ENCODE measurements at regions not wholly inside any gene's neighbourhood (a gene's known extent, or its start where the extent isn't known, plus 50 kb on each side); places are given as distances from the start of the nearest gene placed in this dataset.
A peak's percentile ranks its signal among the peaks of the same experiment; 100 is the strongest.

DNA sequence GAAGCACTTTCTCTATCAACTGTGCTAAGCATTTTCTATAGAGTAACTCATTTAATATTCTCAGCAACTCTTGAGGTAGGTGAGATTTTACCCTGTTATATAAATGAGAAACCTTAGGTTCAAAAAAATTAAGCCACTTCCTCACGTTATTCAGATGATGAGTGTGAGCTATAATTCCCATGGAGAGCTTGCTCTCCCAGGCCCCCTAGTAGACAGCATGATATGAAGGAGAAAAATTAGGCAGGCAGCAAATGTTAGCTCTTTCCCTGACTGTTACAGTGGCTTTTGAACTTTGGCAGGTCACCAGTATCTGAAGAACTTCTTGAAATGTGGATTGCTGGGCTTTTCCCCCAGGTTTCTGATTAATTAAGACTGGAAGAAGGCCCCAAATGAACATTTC is 753.1 kb downstream of the NCAM2 start:
- Histone ChIP-seq H3K27me3 (ENCODE audit: insufficient read depth, insufficient read length) (no peaks in the 10 kb centered on the region), H3K4me1 (ENCODE audit: insufficient read depth, insufficient read length) (no peaks in the 10 kb centered on the region), H3K9ac (ENCODE audit: insufficient read length, low read depth) (no peak overlapping the region), H3K4me3 (ENCODE audit: insufficient read length, low read depth) (no peak overlapping the region), H3K36me3 (ENCODE audit: insufficient read depth, insufficient read length, low read length) (no peaks in the 10 kb centered on the region), H3K9me3 (ENCODE audit: insufficient read depth, low read length) (no peaks in the 10 kb centered on the region)
- no peak for TF ChIP-seq ZNF274 (IDR thresholded peaks at IDR 0.05; ENCODE audit: low read depth, low read length)
- peak; percentile 18 for DNase-seq (ENCODE audit: low read depth, low spot score)

DNA sequence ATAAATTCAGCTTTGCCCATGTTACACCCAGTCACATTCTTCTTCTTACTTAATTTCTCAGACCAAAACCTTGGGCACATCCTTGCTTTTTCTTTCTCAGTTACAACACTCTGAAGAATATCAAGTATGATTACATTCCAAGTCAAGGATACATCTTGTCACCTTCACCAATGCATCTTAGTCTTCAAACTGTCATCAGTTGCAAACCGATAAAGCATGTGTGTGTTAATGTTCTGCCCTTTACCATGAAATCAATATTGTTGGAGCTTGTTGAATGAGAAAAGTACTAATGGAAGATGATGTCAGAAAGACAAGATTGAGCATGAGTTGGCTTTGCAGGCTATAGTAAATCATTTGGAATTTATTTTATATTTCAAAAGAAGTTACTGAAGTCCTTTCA is 764.6 kb downstream of the NCAM2 start:
- no peaks in the 10 kb centered on the region for H3K9me3 ChIP-seq (ENCODE audit: insufficient read depth, low read length)
- no peaks in the 10 kb centered on the region for H3K4me1 ChIP-seq (ENCODE audit: insufficient read depth, insufficient read length)
- TF ChIP-seq ZNF274 (IDR thresholded peaks at IDR 0.05; ENCODE audit: low read depth, low read length), result no peak
- TF ChIP-seq SUZ12 (IDR thresholded peaks at IDR 0.05; ENCODE audit: extremely low read depth, insufficient read depth, insufficient read length), result no peak
- TF ChIP-seq YY1 (IDR thresholded peaks at IDR 0.05; ENCODE audit: insufficient read depth, insufficient read length), result no peak
- H3K4me3 ChIP-seq (ENCODE audit: insufficient read length, low read depth), result no peak overlapping the region
- no peak for DNase-seq (ENCODE audit: low read depth, low spot score)
- H3K9ac ChIP-seq (ENCODE audit: insufficient read length, low read depth), result no peak overlapping the region
- no peaks in the 10 kb centered on the region for H3K27me3 ChIP-seq (ENCODE audit: insufficient read depth, insufficient read length)
- no peaks in the 10 kb centered on the region for H3K36me3 ChIP-seq (ENCODE audit: insufficient read depth, insufficient read length, low read length)

DNA sequence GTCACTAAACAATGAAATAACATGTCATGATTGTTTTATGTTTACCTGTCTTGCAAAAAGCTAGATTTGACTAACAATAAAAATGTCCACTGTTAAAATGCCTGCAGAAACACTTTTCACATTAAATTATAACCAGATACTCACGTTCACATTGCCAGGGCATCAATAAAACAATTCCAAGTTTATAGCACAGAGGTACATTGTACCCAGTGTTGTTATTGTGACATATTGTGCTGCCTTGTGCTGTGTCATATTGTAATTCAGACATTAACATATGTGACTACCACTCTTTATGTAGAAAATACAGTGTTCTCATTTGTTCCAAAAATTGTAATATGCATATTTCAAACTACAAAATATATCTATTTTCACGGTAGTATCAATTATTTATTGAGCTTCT is 766.1 kb downstream of the NCAM2 start:
- H3K36me3 ChIP-seq (ENCODE audit: insufficient read depth, insufficient read length, low read length), result no peaks in the 10 kb centered on the region
- H3K9me3 ChIP-seq (ENCODE audit: insufficient read depth, low read length), result no peaks in the 10 kb centered on the region
- TF ChIP-seq SUZ12 (IDR thresholded peaks at IDR 0.05; ENCODE audit: extremely low read depth, insufficient read depth, insufficient read length) (no peak), YY1 (IDR thresholded peaks at IDR 0.05; ENCODE audit: insufficient read depth, insufficient read length) (no peak), ZNF274 (IDR thresholded peaks at IDR 0.05; ENCODE audit: low read depth, low read length) (no peak)
- H3K4me1 ChIP-seq (ENCODE audit: insufficient read depth, insufficient read length), result no peaks in the 10 kb centered on the region
- no peak overlapping the region for H3K9ac ChIP-seq (ENCODE audit: insufficient read length, low read depth)
- no peak for DNase-seq (ENCODE audit: low read depth, low spot score)
- H3K4me3 ChIP-seq (ENCODE audit: insufficient read length, low read depth), result no peak overlapping the region
- no peaks in the 10 kb centered on the region for H3K27me3 ChIP-seq (ENCODE audit: insufficient read depth, insufficient read length)

DNA sequence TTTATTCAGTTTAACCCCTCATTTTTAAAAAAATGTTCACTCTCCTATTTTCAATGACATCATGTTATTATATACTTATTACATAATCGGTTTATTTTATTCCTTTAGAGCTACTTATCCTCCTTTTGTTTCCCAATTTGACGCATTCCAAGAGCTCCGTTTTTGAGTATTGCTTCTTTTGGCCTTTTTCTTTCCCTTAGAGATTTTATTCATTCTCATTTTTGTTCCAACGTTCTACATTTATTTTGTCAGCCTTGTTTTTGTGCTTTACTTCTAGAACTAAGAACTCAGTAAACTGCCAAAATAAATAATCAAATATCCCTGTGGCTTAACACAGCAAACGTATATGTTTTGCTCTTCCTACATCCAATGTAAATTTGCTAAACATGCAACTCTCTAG is 769.1 kb downstream of the NCAM2 start:
- Histone ChIP-seq H3K4me1 (ENCODE audit: insufficient read depth, insufficient read length) (no peaks in the 10 kb centered on the region), H3K4me3 (ENCODE audit: insufficient read length, low read depth) (no peak overlapping the region), H3K9ac (ENCODE audit: insufficient read length, low read depth) (no peak overlapping the region), H3K27me3 (ENCODE audit: insufficient read depth, insufficient read length) (no peaks in the 10 kb centered on the region), H3K9me3 (ENCODE audit: insufficient read depth, low read length) (no peaks in the 10 kb centered on the region), H3K36me3 (ENCODE audit: insufficient read depth, insufficient read length, low read length) (no peaks in the 10 kb centered on the region)
- no peak for DNase-seq (ENCODE audit: low read depth, low spot score)
- TF ChIP-seq ZNF274 (IDR thresholded peaks at IDR 0.05; ENCODE audit: low read depth, low read length), result no peak
- TF ChIP-seq YY1 (IDR thresholded peaks at IDR 0.05; ENCODE audit: insufficient read depth, insufficient read length), result no peak
- no peak for TF ChIP-seq SUZ12 (IDR thresholded peaks at IDR 0.05; ENCODE audit: extremely low read depth, insufficient read depth, insufficient read length)

DNA sequence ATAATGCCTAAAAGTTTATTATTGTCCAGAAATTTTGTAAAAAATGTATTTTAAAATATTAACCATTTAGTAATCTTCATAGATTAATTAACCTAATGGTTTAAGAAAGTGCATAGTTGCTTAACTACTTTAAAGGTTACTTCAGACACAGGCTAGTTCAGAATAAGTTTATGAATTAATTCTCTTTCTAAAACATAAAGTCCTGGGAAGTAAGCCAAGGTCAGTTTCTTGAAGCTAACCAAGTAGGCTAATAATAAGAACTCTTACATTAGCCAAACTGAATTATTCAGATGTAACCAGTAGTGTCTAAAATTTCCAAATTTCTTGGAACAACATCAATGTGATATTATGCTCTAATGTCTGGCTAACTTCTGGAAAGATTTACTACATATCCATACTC is 790.4 kb downstream of the NCAM2 start:
- H3K9ac ChIP-seq (ENCODE audit: insufficient read length, low read depth), result no peak overlapping the region
- TF ChIP-seq YY1 (IDR thresholded peaks at IDR 0.05; ENCODE audit: insufficient read depth, insufficient read length), result no peak
- no peak for TF ChIP-seq SUZ12 (IDR thresholded peaks at IDR 0.05; ENCODE audit: extremely low read depth, insufficient read depth, insufficient read length)
- TF ChIP-seq ZNF274 (IDR thresholded peaks at IDR 0.05; ENCODE audit: low read depth, low read length), result no peak
- no peaks in the 10 kb centered on the region for H3K9me3 ChIP-seq (ENCODE audit: insufficient read depth, low read length)
- H3K4me1 ChIP-seq (ENCODE audit: insufficient read depth, insufficient read length), result no peaks in the 10 kb centered on the region
- DNase-seq (ENCODE audit: low read depth, low spot score), result no peak
- H3K4me3 ChIP-seq (ENCODE audit: insufficient read length, low read depth), result no peak overlapping the region
- no peaks in the 10 kb centered on the region for H3K36me3 ChIP-seq (ENCODE audit: insufficient read depth, insufficient read length, low read length)
- H3K27me3 ChIP-seq (ENCODE audit: insufficient read depth, insufficient read length), result no peaks in the 10 kb centered on the region

DNA sequence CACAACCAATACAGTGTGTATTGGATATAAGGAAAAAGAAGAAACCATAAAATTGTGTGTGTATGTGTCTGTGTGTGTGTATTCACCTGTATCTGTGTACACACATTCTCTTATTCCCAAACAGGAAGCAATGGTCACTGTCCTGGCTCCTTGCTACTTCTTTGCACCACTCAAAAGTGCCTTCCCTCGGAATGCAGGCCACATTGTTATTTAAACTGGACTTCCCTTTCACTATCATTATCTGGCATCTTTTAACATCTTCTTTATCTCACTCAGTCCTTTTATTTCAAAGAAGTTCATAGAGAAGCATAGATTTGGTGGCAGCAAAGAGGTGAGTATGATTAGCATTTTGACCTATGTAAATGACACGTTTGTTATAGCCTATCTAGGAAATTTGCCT is 803.7 kb downstream of the NCAM2 start:
- no peak for TF ChIP-seq SUZ12 (IDR thresholded peaks at IDR 0.05; ENCODE audit: extremely low read depth, insufficient read depth, insufficient read length)
- no peak for TF ChIP-seq YY1 (IDR thresholded peaks at IDR 0.05; ENCODE audit: insufficient read depth, insufficient read length)
- TF ChIP-seq ZNF274 (IDR thresholded peaks at IDR 0.05; ENCODE audit: low read depth, low read length), result no peak
- H3K9me3 ChIP-seq (ENCODE audit: insufficient read depth, low read length), result no peaks in the 10 kb centered on the region
- peak; percentile 28 for DNase-seq (ENCODE audit: low read depth, low spot score)
- no peak overlapping the region for H3K9ac ChIP-seq (ENCODE audit: insufficient read length, low read depth)
- no peaks in the 10 kb centered on the region for H3K4me1 ChIP-seq (ENCODE audit: insufficient read depth, insufficient read length)
- H3K4me3 ChIP-seq (ENCODE audit: insufficient read length, low read depth), result no peak overlapping the region
- no peaks in the 10 kb centered on the region for H3K27me3 ChIP-seq (ENCODE audit: insufficient read depth, insufficient read length)
- no peaks in the 10 kb centered on the region for H3K36me3 ChIP-seq (ENCODE audit: insufficient read depth, insufficient read length, low read length)

DNA sequence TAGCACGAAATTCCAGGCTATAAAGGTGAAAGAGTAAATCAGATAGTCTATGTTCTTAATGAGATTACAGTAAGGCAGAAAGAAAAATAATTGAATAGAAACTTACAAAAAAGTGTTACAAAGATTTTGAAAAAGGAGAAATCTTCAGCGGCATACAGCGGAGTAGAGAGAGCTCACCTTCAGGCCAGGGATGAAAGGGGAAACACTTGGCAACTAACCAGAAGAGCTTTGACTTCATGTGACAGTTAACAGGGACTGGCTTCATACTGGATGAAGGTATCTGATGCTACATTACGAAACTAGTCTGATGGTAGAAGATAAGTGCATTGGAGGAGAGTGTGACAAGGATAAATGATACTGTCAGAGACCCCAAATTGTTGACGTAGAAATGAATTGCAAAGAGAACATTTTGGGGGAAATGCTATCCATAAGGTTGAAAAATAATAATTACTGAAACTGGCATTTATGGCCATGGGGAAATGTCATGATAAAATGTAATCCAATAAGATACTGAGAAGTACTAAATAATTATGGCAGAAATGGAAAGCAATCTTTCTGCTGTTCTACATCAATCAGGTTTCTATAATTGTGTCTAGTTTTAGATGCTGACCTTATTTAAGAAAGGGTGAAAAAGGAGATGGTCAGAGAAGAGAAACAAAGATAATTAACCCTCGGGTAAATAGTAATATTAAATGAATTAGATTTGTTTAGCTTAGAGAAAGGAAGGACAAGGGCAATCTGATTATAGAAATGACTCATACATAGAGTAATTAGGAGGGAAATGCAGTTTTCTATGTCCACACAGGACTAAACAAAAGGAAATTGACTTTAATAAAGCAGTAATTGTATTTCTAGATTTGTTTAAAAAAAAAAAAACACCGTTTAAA is 808.7 kb downstream of the NCAM2 start:
- no peak for DNase-seq (ENCODE audit: low read depth, low spot score)
- TF ChIP-seq YY1 (IDR thresholded peaks at IDR 0.05; ENCODE audit: insufficient read depth, insufficient read length) (no peak), SUZ12 (IDR thresholded peaks at IDR 0.05; ENCODE audit: extremely low read depth, insufficient read depth, insufficient read length) (no peak), ZNF274 (IDR thresholded peaks at IDR 0.05; ENCODE audit: low read depth, low read length) (no peak)
- Histone ChIP-seq H3K9me3 (ENCODE audit: insufficient read depth, low read length) (no peaks in the 10 kb centered on the region), H3K27me3 (ENCODE audit: insufficient read depth, insufficient read length) (no peaks in the 10 kb centered on the region), H3K4me3 (ENCODE audit: insufficient read length, low read depth) (no peak overlapping the region), H3K4me1 (ENCODE audit: insufficient read depth, insufficient read length) (no peaks in the 10 kb centered on the region), H3K36me3 (ENCODE audit: insufficient read depth, insufficient read length, low read length) (no peaks in the 10 kb centered on the region), H3K9ac (ENCODE audit: insufficient read length, low read depth) (no peak overlapping the region)

All from NT2/D1 (cell line).